GM12892 (cell line): ENCODE measurements at regions not wholly inside any gene's neighbourhood (a gene's known extent, or its start where the extent isn't known, plus 50 kb on each side); places are given as distances from the start of the nearest gene placed in this dataset.

Source experiments
- POLR2A ChIP-seq: IDR thresholded peaks from 2 replicates; pipeline ENCODE4 v1.6.1; 2011; ENCODE audit warnings: low read depth, low read length, control low read depth
- POLR2AphosphoS5 ChIP-seq: IDR thresholded peaks from 2 replicates; pipeline ENCODE4 v1.6.1; 2011; ENCODE audit warnings: low read depth, low read length, control low read depth

GRCh38 chr12:59010118-59010517 is 89.8 kb upstream of the LRIG3 start:
- TF ChIP-seq POLR2AphosphoS5 (no peak), POLR2A (no peak)
